ENCODE measurements at regions not wholly inside any gene's neighbourhood (a gene's known extent, or its start where the extent isn't known, plus 50 kb on each side); places are given as distances from the start of the nearest gene placed in this dataset.

DNA sequence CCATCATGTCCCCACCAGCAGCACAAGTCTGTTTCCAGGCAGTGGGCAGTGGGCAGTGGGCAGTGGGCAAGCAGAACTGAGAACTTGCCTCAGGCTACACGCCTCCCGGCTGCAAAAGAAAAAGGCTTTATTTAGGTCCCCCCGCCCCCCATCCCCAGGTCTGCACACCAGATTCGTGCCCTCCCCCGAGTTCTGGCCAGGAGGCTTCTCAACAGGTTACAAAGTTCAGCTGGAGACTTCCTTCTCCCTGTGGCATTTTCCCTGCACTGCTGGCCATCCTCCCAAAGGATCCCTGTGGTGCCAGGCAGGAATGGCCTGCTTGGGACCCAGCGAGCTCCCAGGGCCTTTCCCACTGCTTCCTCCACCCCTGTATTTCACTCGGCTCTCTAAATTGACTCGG, 97.0 kb upstream of the TRIM2 start:
- DNase-seq = no peak

- DNase-seq = no peak
Observed at GRCh38 chr4:153109296-153109849, 94.9 kb upstream of the TRIM2 start.

GRCh38 chr4:153110739-153111138, 93.5 kb upstream of the TRIM2 start:
- no peak for DNase-seq

DNA sequence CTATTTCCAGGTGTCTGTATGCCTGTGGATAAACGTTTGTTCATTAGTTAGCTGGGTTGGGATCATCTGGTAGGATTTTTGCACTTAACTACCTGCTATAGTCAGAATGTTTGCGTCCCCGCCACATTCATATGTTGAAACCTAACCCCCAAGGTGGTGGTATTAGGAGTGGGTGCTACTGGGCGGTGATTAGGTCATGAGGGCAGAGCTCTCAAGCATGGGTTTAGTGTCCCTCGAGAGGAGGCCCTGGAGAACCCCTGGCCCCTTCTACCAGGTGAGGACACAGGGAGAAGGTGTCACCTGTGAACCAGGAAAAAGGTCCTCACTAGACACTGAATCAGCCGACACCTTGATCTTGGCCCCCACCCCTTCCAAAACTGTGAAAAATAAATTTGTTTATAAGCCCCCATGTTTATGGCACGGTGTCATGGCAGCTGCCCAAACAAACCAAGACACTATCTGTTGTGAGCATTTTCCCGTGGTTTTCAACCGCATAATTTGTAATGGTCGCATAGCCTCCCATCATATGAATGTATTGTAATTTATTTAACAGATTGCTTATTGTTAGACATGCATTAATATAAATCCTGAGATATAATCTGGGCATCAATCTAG, 92.7 kb upstream of the TRIM2 start:
- DNase-seq = no peak

GRCh38 chr4:153112041-153112441, 92.2 kb upstream of the TRIM2 start:
- DNase-seq = no peak

GRCh38 chr4:153113061-153113837, 91.0 kb upstream of the TRIM2 start:
- no peak for DNase-seq

DNA sequence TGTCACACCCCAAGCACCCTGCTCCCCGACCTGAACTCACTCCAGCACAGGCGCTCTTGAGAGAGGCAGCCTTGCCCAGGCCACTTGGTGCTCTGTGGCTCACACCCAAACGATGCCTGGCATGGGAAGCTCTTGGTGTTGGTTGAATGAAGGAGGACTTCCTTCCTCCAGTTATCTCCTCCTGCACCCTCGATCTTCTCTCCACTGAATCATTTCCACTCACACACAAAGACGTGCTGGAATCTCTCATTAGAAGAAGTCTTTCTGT, 90.5 kb upstream of the TRIM2 start:
- DNase-seq = no peak

GRCh38 chr4:153114771-153115321, 89.4 kb upstream of the TRIM2 start:
- DNase-seq = no peak

DNA sequence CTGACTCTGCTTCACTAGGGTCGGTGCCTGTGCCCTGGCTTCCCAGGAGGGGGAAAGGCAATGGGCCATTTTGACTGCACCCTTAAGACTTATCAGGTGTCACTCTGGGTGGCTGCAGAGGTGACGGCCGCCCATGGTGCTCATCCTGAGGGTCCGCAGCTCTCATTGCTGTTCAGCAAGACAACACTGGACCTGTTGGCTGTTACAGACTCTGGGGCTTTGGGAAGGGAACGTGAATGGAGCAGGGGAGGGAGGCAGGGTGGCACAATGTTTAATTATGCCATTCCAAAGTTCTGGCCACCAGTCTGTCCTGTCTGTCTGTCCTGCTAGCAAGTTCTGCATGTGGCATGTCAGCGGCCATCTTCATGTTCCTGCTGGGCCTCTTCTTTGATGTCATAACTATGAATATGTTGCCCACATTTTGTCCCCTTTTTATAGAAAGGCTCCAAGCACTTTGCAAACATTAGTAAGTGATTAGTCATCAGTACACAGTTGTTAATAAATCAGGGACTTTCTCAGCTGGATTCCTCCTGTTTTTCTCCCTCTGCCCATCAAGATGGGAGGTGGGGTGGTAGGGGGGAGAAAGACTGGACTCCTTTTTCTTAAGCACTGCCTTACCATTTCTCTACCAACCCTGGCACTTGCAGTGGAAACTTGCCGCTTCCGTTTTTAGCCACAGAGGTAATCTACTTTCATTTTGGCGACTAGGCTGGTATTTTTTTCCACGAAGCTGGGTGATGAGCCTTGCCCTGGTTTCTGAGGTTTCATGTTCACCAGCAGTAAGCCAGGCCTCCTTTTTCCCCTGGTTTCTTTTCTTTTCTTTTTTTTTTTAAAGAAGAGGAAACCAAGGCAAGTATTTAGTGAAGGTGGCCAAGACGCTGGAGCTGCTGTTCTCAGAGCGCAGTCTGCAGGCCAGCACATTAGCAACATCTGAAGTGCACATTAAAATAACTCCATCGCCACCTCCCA, 88.6 kb upstream of the TRIM2 start:
- no peak for DNase-seq

- no peak for DNase-seq
Observed at GRCh38 chr4:153116291-153116680, 88.0 kb upstream of the TRIM2 start.

DNA sequence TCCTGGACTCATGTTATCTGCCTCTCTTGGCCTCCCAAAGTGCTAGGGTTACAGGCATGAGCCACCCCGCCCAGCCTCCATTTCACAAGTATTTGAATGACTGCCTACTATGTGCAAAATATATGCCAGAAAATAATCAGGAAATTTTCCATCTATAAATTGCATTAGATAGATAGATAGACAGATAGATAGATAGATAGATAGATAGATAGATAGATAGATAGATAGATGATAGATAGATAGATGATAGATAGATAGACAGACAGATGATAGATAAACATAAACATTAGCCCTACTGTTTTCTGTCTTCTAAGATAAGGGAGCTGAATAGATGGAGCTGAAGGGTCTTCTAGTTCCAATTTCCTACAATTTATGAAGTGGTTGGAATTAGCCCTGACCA, 87.4 kb upstream of the TRIM2 start:
- DNase-seq = no peak

- DNase-seq = no peak
Observed at GRCh38 chr4:153117554-153117953, 86.7 kb upstream of the TRIM2 start.

GRCh38 chr4:153119626-153120025, 84.6 kb upstream of the TRIM2 start:
- DNase-seq = no peak

DNA sequence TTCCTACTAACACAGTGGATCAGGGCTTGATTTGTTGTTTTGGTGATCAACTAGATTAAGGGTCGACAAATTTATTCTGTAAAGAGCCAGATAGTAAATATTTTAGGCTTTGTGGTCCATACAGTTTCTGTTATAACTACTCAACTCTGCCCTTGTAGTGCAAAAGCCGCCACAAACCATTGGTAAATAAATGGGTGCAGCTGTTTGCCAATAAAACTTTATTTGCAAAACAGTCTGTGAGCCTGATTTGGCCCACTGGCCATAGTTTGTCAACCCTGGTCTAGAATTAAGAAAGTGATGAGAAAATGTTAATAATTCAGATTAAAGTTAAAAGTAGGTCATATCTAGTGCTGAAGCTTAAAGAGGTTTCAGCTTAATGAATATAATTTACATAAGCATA, 84.0 kb upstream of the TRIM2 start:
- DNase-seq = no peak

DNA sequence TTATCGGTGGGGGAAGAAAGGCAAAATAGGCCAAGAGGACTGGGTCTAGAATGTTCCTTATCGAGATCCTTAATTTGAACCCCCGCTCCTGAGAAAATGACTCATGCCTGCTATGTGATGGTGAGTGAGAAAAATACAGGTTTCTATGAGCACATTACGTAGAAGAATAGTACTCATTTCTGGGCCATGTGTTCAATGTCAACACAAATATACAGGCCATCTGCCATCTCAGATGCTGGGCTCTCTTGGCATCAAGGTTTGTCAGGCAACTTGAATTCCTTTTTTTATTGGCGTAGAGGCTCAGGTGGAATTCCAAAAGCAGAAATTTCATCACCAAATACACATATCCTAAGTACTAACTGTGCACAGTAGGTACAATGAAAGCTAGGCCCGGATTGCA, 81.4 kb upstream of the TRIM2 start:
- DNase-seq = no peak

- no peak for DNase-seq
Observed at GRCh38 chr4:153126137-153126536, 78.1 kb upstream of the TRIM2 start.

DNA sequence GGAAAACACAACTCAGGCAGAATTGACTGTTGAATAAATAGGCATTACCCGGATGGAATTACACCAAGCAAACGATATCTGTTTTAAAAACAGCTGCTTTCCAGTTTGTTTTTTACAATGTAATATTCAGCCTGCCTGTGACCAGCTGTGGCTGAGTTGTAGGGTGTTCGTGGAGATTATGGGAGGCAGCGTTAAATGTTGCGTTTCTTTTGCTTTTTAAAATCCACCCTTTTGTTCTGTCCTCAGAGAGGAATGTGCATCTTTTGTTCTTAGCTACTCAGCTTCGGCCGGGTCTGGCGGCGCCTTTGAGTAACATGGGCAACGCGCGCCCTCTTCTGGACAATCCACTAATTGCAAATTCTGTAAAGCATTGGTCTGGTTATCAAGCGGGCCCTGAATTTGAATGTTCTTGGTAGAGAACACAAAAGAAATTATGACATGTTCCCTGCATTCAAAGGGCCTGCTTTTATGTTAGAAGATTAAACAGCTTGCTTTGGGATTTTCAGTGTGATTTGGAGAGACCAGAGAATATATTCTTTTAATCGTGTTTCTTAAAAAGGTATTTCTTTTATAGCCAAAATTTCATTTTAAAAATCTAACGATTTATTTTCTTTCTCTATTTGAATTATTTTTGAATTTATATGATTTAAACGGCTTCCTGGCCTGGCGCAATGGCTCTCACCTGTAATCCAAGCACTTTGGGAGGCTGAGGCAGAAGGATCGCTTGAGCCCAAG, 76.3 kb upstream of the TRIM2 start:
- peak; percentile 76 for DNase-seq

DNA sequence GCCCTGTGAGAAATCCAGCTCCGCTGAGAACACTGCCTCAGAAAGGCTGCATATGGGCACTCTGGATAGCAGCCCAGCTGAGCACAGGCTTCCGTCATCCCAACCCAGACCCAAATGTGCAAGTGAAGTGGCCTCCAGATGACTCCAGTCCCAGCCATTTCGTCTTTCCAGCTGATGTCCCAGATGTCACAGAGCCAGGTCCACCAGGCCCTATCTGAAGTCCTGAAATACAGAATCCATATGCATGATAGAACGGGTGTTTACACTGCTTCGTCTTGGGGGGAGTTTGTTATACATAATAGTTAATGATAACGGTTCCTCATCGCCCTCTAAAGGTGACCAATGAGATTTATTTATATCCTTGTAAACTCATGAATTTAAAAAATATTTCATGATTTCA, 72.6 kb upstream of the TRIM2 start:
- no peak for DNase-seq

DNA sequence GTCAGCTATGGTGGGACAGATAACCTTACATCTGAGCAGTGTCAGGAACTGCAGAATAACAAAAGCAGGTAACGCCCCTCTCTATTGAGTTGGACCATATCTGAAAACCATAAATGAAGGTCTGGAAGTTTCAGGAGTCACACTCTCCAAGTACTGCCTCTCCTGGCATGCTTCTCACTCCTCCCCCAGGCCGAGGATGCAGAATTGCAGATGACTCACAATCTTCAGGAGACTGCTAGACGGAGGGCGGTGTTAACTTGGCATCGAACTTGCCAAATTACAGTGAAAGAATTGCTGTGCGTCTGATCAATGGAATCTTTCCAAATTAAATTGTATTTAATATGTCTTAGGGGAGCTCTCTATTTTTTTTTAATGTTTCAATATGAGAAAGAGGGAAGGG, 67.1 kb upstream of the TRIM2 start:
- DNase-seq = no peak

DNA sequence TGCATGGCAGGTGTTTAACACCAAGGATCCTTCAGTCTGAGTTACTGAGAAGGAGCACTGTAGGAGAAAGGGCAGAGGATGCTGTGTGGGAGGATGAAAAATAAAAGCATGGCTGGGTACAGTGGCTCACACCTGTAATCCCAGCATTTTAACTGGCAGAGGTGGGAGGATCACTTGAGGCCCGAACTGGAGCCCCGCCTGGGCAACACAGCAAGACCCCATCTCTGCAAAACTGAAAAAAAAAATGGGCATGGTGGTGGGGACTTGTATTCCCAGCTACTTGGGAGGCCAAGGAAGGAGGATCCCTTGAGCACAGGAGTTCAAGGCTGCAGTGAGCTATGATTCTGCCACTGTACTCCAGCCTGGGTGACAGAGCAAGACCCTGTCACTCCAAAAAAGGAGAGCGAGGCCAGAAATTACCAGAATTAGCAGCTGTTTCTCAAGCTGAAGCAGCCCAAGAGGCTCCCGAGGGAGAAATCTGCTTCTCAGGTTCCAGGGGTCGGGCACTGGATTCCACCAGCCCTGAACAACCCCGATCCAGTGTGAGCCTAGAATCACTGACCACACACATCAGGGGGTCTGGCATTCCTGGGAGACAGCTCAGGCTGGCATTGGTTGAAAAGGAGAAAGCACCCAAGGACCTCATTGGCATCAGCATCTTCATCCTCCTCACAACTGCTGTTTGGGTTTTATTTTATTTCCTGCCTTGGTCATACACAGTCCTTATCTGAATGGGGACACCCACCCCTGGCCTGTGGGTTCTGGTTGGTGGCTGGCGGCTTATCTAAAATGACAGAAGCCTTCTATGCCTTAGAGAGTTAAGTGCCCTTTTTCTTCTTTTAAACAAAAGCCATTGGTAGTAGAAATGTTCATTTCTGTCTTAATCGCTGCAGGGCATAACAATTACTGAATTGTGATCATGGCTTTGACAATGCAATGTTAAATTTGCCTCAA, 66.3 kb upstream of the TRIM2 start:
- DNase-seq = no peak

GRCh38 chr4:153138736-153139135, 65.5 kb upstream of the TRIM2 start:
- no peak for DNase-seq

Data from right kidney (tissue), 1 donor.